Mesothelial cell of epicardium (in vitro differentiated cells): ENCODE measurements at regions not wholly inside any gene's neighbourhood (a gene's known extent, or its start where the extent isn't known, plus 50 kb on each side); places are given as distances from the start of the nearest gene placed in this dataset.
"Not testable (repeated sequence)": the region's sequence is repeated elsewhere in the genome, so short reads cannot be mapped to it uniquely, and the experiment has no call there.

ENCODE experiments used
- DNase-seq, 2 experiments: peaks; one replicate each; pipeline ENCODE4 v3.0.0; 2021; ENCODE audit warnings: low spot score in 2 of 2; ENCODE audit not compliant: unreplicated experiment in 2 of 2
- H3K27ac Mint-ChIP-seq: 2 replicates; pipeline ENCODE4 v1.8.0; 2021; ENCODE audit warnings: mixed read lengths
- H3K27me3 Mint-ChIP-seq: 2 replicates; pipeline ENCODE4 v1.8.0; 2021; ENCODE audit warnings: low read depth, mixed read lengths
- H3K36me3 Mint-ChIP-seq: 2 replicates; pipeline ENCODE4 v1.8.0; 2021; ENCODE audit warnings: mixed read lengths
- H3K4me1 Mint-ChIP-seq: 2 replicates; pipeline ENCODE4 v1.8.0; 2021; ENCODE audit warnings: mixed read lengths
- H3K4me3 Mint-ChIP-seq: 2 replicates; pipeline ENCODE4 v1.8.0; 2021; ENCODE audit warnings: mild to moderate bottlenecking, moderate library complexity, mixed read lengths
- H3K9me3 Mint-ChIP-seq: 2 replicates; pipeline ENCODE4 v1.8.0; 2021; ENCODE audit warnings: mixed read lengths
- CTCF ChIP-seq: fragments of 200-600 bp; sonication (generic); IDR thresholded peaks from one replicate; pipeline ENCODE4 v1.5.0; 2021; ENCODE audit warnings: antibody characterized with exemption; ENCODE audit not compliant: unreplicated experiment

GRCh38 chr1:181971424-181971823, 90.1 kb downstream of the ZNF648 start:
- H3K4me3 Mint-ChIP-seq: no peak overlapping the region
- DNase-seq: no peak
- H3K36me3 Mint-ChIP-seq: no peaks in the 10 kb centered on the region
- H3K4me1 Mint-ChIP-seq: no peaks in the 10 kb centered on the region
- H3K27ac Mint-ChIP-seq: no peak overlapping the region
- peaks cover 9% of the 10 kb centered on the region for H3K9me3 Mint-ChIP-seq
- peaks cover 9% of the 10 kb centered on the region for H3K27me3 Mint-ChIP-seq
- no peak for TF ChIP-seq CTCF

GRCh38 chr1:181969902-181970301, 91.6 kb downstream of the ZNF648 start:
- H3K9me3 Mint-ChIP-seq: no peaks in the 10 kb centered on the region
- H3K27ac Mint-ChIP-seq: no peak overlapping the region
- H3K4me3 Mint-ChIP-seq: no peak overlapping the region
- DNase-seq: no peak
- no peak for TF ChIP-seq CTCF
- H3K36me3 Mint-ChIP-seq: no peaks in the 10 kb centered on the region
- H3K4me1 Mint-ChIP-seq: no peaks in the 10 kb centered on the region
- peaks cover 9% of the 10 kb centered on the region for H3K27me3 Mint-ChIP-seq

GRCh38 chr1:181954696-181955095, 106.8 kb downstream of the ZNF648 start:
- not testable (repeated sequence) for H3K4me3 Mint-ChIP-seq, H3K27ac Mint-ChIP-seq, H3K27me3 Mint-ChIP-seq, H3K4me1 Mint-ChIP-seq, DNase-seq, H3K36me3 Mint-ChIP-seq
- H3K9me3 Mint-ChIP-seq: peaks cover 41% of the 10 kb centered on the region

GRCh38 chr1:181954178-181954577, 107.3 kb downstream of the ZNF648 start:
- not testable (repeated sequence) for H3K36me3 Mint-ChIP-seq, H3K4me3 Mint-ChIP-seq, H3K27me3 Mint-ChIP-seq, H3K4me1 Mint-ChIP-seq, DNase-seq, H3K27ac Mint-ChIP-seq
- H3K9me3 Mint-ChIP-seq: peaks cover 36% of the 10 kb centered on the region

GRCh38 chr1:181953596-181953995, 107.9 kb downstream of the ZNF648 start:
- H3K9me3 Mint-ChIP-seq: peaks cover 30% of the 10 kb centered on the region
- H3K36me3 Mint-ChIP-seq: no peaks in the 10 kb centered on the region
- TF ChIP-seq CTCF: no peak
- H3K4me3 Mint-ChIP-seq: no peak overlapping the region
- no peaks in the 10 kb centered on the region for H3K4me1 Mint-ChIP-seq
- no peak for DNase-seq
- H3K27ac Mint-ChIP-seq: no peak overlapping the region
- H3K27me3 Mint-ChIP-seq: peaks cover 2% of the 10 kb centered on the region

- H3K4me3 Mint-ChIP-seq: no peak overlapping the region
- H3K36me3 Mint-ChIP-seq: no peaks in the 10 kb centered on the region
- H3K27me3 Mint-ChIP-seq: peaks cover 2% of the 10 kb centered on the region
- no peak for TF ChIP-seq CTCF
- peaks cover 17% of the 10 kb centered on the region for H3K9me3 Mint-ChIP-seq
- no peaks in the 10 kb centered on the region for H3K4me1 Mint-ChIP-seq
- no peak overlapping the region for H3K27ac Mint-ChIP-seq
- DNase-seq: no peak
Measured at GRCh38 chr1:181951213-181951612, 110.3 kb downstream of the ZNF648 start.

GRCh38 chr1:181949500-181949899, 112.0 kb downstream of the ZNF648 start:
- peaks cover 2% of the 10 kb centered on the region for H3K27me3 Mint-ChIP-seq

More at GRCh38 chr1:181949500-181949899, 112.0 kb downstream of the ZNF648 start:
- no peaks in the 10 kb centered on the region for H3K4me1 Mint-ChIP-seq
- peaks cover 22% of the 10 kb centered on the region for H3K9me3 Mint-ChIP-seq
- no peaks in the 10 kb centered on the region for H3K36me3 Mint-ChIP-seq
- H3K27ac Mint-ChIP-seq: no peak overlapping the region
- no peak for TF ChIP-seq CTCF
- DNase-seq: no peak
- H3K4me3 Mint-ChIP-seq: no peak overlapping the region
